GM06990 (cell line): ENCODE measurements at regions not wholly inside any gene's neighbourhood (a gene's known extent, or its start where the extent isn't known, plus 50 kb on each side); places are given as distances from the start of the nearest gene placed in this dataset.

Experiments used
- DNase-seq: peaks from one replicate; pipeline ENCODE4 v3.0.0-alpha.2; 2011; ENCODE audit not compliant: insufficient read length; ENCODE audit errors: extremely low read depth
- H3K27me3 ChIP-seq: replicated peaks from 2 replicates; pipeline ENCODE4 v1.6.0; 2011; ENCODE audit warnings: low read length; ENCODE audit not compliant: control insufficient read depth, insufficient read depth
- H3K36me3 ChIP-seq: 2 replicates; pipeline ENCODE4 v1.5.1; 2011; ENCODE audit warnings: low read length; ENCODE audit not compliant: control insufficient read depth, insufficient read depth
- H3K4me3 ChIP-seq: replicated peaks from 2 replicates; pipeline ENCODE4 v1.5.1; 2011; ENCODE audit warnings: low read depth, mild to moderate bottlenecking, control low read depth, low read length
- TF ChIP-seq, protein P1 (sequence below): IDR thresholded peaks from 2 replicates; pipeline ENCODE4 v1.5.1; 2011; ENCODE audit warnings: low read length, control low read depth, mild to moderate bottlenecking, inconsistent platforms; ENCODE audit not compliant: insufficient read depth, poor library complexity, severe bottlenecking

- DNase-seq = no peak
- no peak overlapping the region for H3K4me3 ChIP-seq
- no peaks in the 10 kb centered on the region for H3K27me3 ChIP-seq
- TF ChIP-seq, protein P1, sequence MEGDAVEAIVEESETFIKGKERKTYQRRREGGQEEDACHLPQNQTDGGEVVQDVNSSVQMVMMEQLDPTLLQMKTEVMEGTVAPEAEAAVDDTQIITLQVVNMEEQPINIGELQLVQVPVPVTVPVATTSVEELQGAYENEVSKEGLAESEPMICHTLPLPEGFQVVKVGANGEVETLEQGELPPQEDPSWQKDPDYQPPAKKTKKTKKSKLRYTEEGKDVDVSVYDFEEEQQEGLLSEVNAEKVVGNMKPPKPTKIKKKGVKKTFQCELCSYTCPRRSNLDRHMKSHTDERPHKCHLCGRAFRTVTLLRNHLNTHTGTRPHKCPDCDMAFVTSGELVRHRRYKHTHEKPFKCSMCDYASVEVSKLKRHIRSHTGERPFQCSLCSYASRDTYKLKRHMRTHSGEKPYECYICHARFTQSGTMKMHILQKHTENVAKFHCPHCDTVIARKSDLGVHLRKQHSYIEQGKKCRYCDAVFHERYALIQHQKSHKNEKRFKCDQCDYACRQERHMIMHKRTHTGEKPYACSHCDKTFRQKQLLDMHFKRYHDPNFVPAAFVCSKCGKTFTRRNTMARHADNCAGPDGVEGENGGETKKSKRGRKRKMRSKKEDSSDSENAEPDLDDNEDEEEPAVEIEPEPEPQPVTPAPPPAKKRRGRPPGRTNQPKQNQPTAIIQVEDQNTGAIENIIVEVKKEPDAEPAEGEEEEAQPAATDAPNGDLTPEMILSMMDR = no peak
- no peaks in the 10 kb centered on the region for H3K36me3 ChIP-seq
These were observed 87.9 kb downstream of the ALX1 start for GRCh38 chr12:85367936-85368335.

- no peak for DNase-seq
- H3K4me3 ChIP-seq = no peak overlapping the region
- TF ChIP-seq, protein P1 = no peak
- no peaks in the 10 kb centered on the region for H3K36me3 ChIP-seq
- no peaks in the 10 kb centered on the region for H3K27me3 ChIP-seq
These were observed 89.5 kb downstream of the ALX1 start for GRCh38 chr12:85369365-85370154.

- no peaks in the 10 kb centered on the region for H3K36me3 ChIP-seq
These were observed 93.0 kb downstream of the ALX1 start for GRCh38 chr12:85373045-85373444.

GRCh38 chr12:85374981-85375380, 95.0 kb downstream of the ALX1 start:
- Histone ChIP-seq H3K27me3 (no peaks in the 10 kb centered on the region), H3K4me3 (no peak overlapping the region), H3K36me3 (no peaks in the 10 kb centered on the region)
- TF ChIP-seq, protein P1 = no peak
- DNase-seq = no peak

More at GRCh38 chr12:85373045-85373444, 93.0 kb downstream of the ALX1 start:
- TF ChIP-seq, protein P1 = no peak
- no peak for DNase-seq
- H3K27me3 ChIP-seq = no peaks in the 10 kb centered on the region
- H3K4me3 ChIP-seq = no peak overlapping the region

DNA sequence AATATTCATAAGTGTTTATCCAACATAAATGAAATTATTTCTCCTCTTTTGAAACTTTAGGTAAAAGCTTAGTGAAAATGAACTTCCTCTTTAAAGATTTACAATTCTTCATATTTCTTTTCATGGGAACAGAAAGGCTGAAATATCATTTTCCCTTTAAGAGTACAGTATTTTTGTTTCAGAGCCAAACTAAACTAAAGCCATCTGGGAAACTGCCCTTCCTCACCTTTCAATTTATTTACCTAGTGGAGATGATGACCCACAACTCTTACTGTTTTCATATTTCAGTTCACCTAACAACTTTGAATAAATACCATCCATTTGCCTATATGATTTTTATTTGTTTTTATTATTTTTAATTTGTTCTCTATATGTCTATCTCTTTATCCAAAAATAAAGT, 105.4 kb downstream of the ALX1 start:
- Histone ChIP-seq H3K4me3 (no peak overlapping the region), H3K27me3 (no peaks in the 10 kb centered on the region), H3K36me3 (no peaks in the 10 kb centered on the region)
- no peak for DNase-seq
- TF ChIP-seq, protein P1 = no peak
